ENCODE measurements at regions not wholly inside any gene's neighbourhood (a gene's known extent, or its start where the extent isn't known, plus 50 kb on each side); places are given as distances from the start of the nearest gene placed in this dataset.
"Not testable (repeated sequence)": the region's sequence is repeated elsewhere in the genome, so short reads cannot be mapped to it uniquely, and the experiment has no call there.

GRCh38 chr6:105562027-105562426 is 159.1 kb upstream of the PREP start:
- no peak for DNase-seq

- no peak for DNase-seq
Measured at GRCh38 chr6:105561486-105561885, 158.6 kb upstream of the PREP start.

GRCh38 chr6:105560611-105561066 is 157.8 kb upstream of the PREP start:
- DNase-seq, result no peak

GRCh38 chr6:105557291-105557690 is 154.4 kb upstream of the PREP start:
- no peak for DNase-seq

- DNase-seq, result no peak
Measured at GRCh38 chr6:105553171-105553570, 150.3 kb upstream of the PREP start.

- DNase-seq, result no peak
Measured at GRCh38 chr6:105550955-105551620, 148.2 kb upstream of the PREP start.

- no peak for DNase-seq
Measured at GRCh38 chr6:105546754-105547153, 143.9 kb upstream of the PREP start.

- DNase-seq, result no peak
Measured at GRCh38 chr6:105545947-105546731, 143.3 kb upstream of the PREP start.

- DNase-seq, result no peak
Measured at GRCh38 chr6:105545228-105545920, 142.5 kb upstream of the PREP start.

GRCh38 chr6:105539911-105540310 is 137.0 kb upstream of the PREP start:
- DNase-seq, result no peak

GRCh38 chr6:105537981-105538578 is 135.2 kb upstream of the PREP start:
- DNase-seq, result no peak

GRCh38 chr6:105536961-105537360 is 134.1 kb upstream of the PREP start:
- no peak for DNase-seq

- DNase-seq, result no peak
Measured at GRCh38 chr6:105533301-105533700, 130.4 kb upstream of the PREP start.

- no peak for DNase-seq
Measured at GRCh38 chr6:105526225-105526872, 123.5 kb upstream of the PREP start.

- no peak for DNase-seq
Measured at GRCh38 chr6:105522626-105523322, 119.9 kb upstream of the PREP start.

GRCh38 chr6:105519954-105520353 is 117.1 kb upstream of the PREP start:
- DNase-seq, result no peak

- DNase-seq, result not testable (repeated sequence)
Measured at GRCh38 chr6:105518993-105519392, 116.1 kb upstream of the PREP start.

GRCh38 chr6:105515054-105515453 is 112.2 kb upstream of the PREP start:
- DNase-seq, result no peak

GRCh38 chr6:105514306-105514705 is 111.4 kb upstream of the PREP start:
- no peak for DNase-seq

- no peak for DNase-seq
Measured at GRCh38 chr6:105511639-105512038, 108.8 kb upstream of the PREP start.

- no peak for DNase-seq
Measured at GRCh38 chr6:105510746-105511145, 107.9 kb upstream of the PREP start.

All from NCI-H345 (cell line).